Heart left ventricle (tissue), 13 donors: ENCODE measurements at regions not wholly inside any gene's neighbourhood (a gene's known extent, or its start where the extent isn't known, plus 50 kb on each side); places are given as distances from the start of the nearest gene placed in this dataset.

Source experiments
- POLR2A ChIP-seq, 2 donors: fragments of 450-650 bp; IDR thresholded peaks; one replicate each; pipeline ENCODE4 v1.6.1; 2017; ENCODE audit warnings: antibody characterized with exemption in 2 of 2, mild to moderate bottlenecking in 2 of 2, moderate library complexity in 2 of 2
- TF ChIP-seq, protein P1 (sequence below), 12 donors: fragments of 200-600 bp; sonication (generic) in 4 of 12; IDR thresholded peaks; one replicate each; pipeline versions ENCODE4 v1.5.0 to v1.8.0; 2018 to 2022; ENCODE audit warnings: antibody characterized with exemption in 12 of 12, mild to moderate bottlenecking in 5 of 12
- donor health status: ischemic (EF 13 %, LVEDD 7.1; RV severe dilation, severe dysfunction).
- donor health status: DM: no; HTN: yes; CAD: no.
- donor health status: DM: no; HTN: no; CAD: no.
- donor health status: ischemic (EF 25% LVEDD 6.9; RV normal size, moderate dysfunction).
- donor health status: ischemic (EF 25% LVEDD 5.7; RV mildly dilated, moderate dysfunction).
- donor health status: ischemic (EF 35%, LVEDD 5.7; RV mildly dilated, moderate dysfunction).
- donor health status: nonischemic (EF 11% LVEDD 7.7; RV severe dilation, severe dysfunction).
- donor health status: DM: yes; HTN: yes; CAD: no.
- donor health status: PGD.
- donor health status: ischemic (EF 29% LVEDD 5.4; RV normal size, mild dysfunction).
- donor health status: nonischemic (EF 23%, LVEDD 6.1; RV moderate dilation, normal function).

DNA sequence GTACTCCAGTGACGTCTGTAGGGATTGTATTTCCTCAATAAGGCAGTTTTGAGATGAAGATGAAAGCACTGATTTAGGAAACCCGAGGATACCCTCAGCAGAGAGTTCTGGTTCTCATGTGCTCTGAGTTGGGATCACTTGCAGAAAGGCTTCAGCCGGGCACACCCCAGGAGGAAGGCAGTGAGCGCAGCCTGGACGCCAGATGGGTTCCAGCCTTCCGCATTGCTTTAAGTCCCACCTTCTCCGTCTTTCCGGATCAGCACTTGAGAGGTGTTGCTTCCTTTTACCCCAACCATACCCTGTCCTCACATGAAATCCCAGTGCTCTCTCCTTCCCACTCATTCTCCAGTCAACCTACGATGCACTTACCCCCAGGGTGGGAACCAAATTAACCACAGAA lies 239.5 kb upstream of the CADM1 start:
- TF ChIP-seq, protein P1, sequence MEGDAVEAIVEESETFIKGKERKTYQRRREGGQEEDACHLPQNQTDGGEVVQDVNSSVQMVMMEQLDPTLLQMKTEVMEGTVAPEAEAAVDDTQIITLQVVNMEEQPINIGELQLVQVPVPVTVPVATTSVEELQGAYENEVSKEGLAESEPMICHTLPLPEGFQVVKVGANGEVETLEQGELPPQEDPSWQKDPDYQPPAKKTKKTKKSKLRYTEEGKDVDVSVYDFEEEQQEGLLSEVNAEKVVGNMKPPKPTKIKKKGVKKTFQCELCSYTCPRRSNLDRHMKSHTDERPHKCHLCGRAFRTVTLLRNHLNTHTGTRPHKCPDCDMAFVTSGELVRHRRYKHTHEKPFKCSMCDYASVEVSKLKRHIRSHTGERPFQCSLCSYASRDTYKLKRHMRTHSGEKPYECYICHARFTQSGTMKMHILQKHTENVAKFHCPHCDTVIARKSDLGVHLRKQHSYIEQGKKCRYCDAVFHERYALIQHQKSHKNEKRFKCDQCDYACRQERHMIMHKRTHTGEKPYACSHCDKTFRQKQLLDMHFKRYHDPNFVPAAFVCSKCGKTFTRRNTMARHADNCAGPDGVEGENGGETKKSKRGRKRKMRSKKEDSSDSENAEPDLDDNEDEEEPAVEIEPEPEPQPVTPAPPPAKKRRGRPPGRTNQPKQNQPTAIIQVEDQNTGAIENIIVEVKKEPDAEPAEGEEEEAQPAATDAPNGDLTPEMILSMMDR (IDR thresholded peaks at IDR 0.05), result no peak
- no peak for TF ChIP-seq POLR2A (IDR thresholded peaks at IDR 0.05)
